ENCODE measurements at regions not wholly inside any gene's neighbourhood (a gene's known extent, or its start where the extent isn't known, plus 50 kb on each side); places are given as distances from the start of the nearest gene placed in this dataset.

- TF ChIP-seq CTCF (IDR thresholded peaks at IDR 0.05) (no peak), POLR2A (IDR thresholded peaks at IDR 0.05) (no peak)
Measured at GRCh38 chr1:37166005-37166404, 131.7 kb upstream of the GRIK3 start.

Data from testis (tissue), 2 donors.